ENCODE measurements at regions not wholly inside any gene's neighbourhood (a gene's known extent, or its start where the extent isn't known, plus 50 kb on each side); places are given as distances from the start of the nearest gene placed in this dataset.
A peak's percentile ranks its signal among the peaks of the same experiment; 100 is the strongest.

GRCh38 chr21:22584308-22584707 is 1586.1 kb downstream of the NCAM2 start:
- DNase-seq, result no peak

GRCh38 chr21:22585558-22585957 is 1587.3 kb downstream of the NCAM2 start:
- no peak for DNase-seq

- DNase-seq, result no peak
These were observed 1599.5 kb downstream of the NCAM2 start for GRCh38 chr21:22597660-22598255.

- DNase-seq, result no peak
These were observed 1611.6 kb downstream of the NCAM2 start for GRCh38 chr21:22609802-22610201.

- no peak for DNase-seq
These were observed 1629.7 kb downstream of the NCAM2 start for GRCh38 chr21:22627911-22628310.

- no peak for DNase-seq
These were observed 1632.8 kb downstream of the NCAM2 start for GRCh38 chr21:22630953-22631465.

GRCh38 chr21:22632176-22632575 is 1634.0 kb downstream of the NCAM2 start:
- no peak for DNase-seq

- no peak for DNase-seq
These were observed 1651.0 kb downstream of the NCAM2 start for GRCh38 chr21:22649246-22649645.

GRCh38 chr21:22650226-22650625 is 1652.0 kb downstream of the NCAM2 start:
- DNase-seq, result no peak

GRCh38 chr21:22657781-22658180 is 1659.6 kb downstream of the NCAM2 start:
- DNase-seq, result peak; percentile 5

- no peak for DNase-seq
These were observed 1671.9 kb downstream of the NCAM2 start for GRCh38 chr21:22670148-22670547.

- no peak for DNase-seq
These were observed 1681.0 kb downstream of the NCAM2 start for GRCh38 chr21:22679207-22679606.

GRCh38 chr21:22691658-22692057 is 1693.4 kb downstream of the NCAM2 start:
- no peak for DNase-seq

GRCh38 chr21:22703521-22703920 is 1705.3 kb downstream of the NCAM2 start:
- DNase-seq, result no peak

- DNase-seq, result no peak
These were observed 1712.5 kb downstream of the NCAM2 start for GRCh38 chr21:22710721-22711120.

GRCh38 chr21:22711636-22712035 is 1713.4 kb downstream of the NCAM2 start:
- peak; percentile 9 for DNase-seq

GRCh38 chr21:22725436-22725835 is 1727.2 kb downstream of the NCAM2 start:
- DNase-seq, result no peak

- DNase-seq, result no peak
These were observed 1729.9 kb downstream of the NCAM2 start for GRCh38 chr21:22728091-22728490.

GRCh38 chr21:22743085-22743484 is 1744.9 kb downstream of the NCAM2 start:
- no peak for DNase-seq

GRCh38 chr21:22754746-22755145 is 1756.5 kb downstream of the NCAM2 start:
- peak; percentile 4 for DNase-seq

GRCh38 chr21:22758478-22758877 is 1760.3 kb downstream of the NCAM2 start:
- DNase-seq, result no peak

- DNase-seq, result no peak
These were observed 1764.3 kb downstream of the NCAM2 start for GRCh38 chr21:22762463-22762862.

- no peak for DNase-seq
These were observed 1765.2 kb downstream of the NCAM2 start for GRCh38 chr21:22763442-22763841.

GRCh38 chr21:22764222-22764621 is 1766.0 kb downstream of the NCAM2 start:
- no peak for DNase-seq

- no peak for DNase-seq
These were observed 1793.2 kb downstream of the NCAM2 start for GRCh38 chr21:22791376-22791775.
